Mucosa of descending colon (tissue), 3 donors: ENCODE measurements at regions not wholly inside any gene's neighbourhood (a gene's known extent, or its start where the extent isn't known, plus 50 kb on each side); places are given as distances from the start of the nearest gene placed in this dataset.

Experiments used
- ATAC-seq: fragments of 200-7000 bp; cut with Tn5 transposase; one replicate; pipeline ENCODE4 v1.9.1; 2020; ENCODE audit warnings: mild to moderate bottlenecking, moderate library complexity
- DNase-seq, 3 donors: peaks; one replicate each; pipeline ENCODE4 v3.0.0-alpha.2; 2020
- H3K36me3 ChIP-seq: fragments of 200-600 bp; one replicate; pipeline ENCODE4 v1.8.0; 2021; ENCODE audit warnings: low read depth, mild to moderate bottlenecking
- H3K4me1 ChIP-seq: fragments of 200-600 bp; one replicate; pipeline ENCODE4 v1.8.0; 2021; ENCODE audit warnings: low read depth, mild to moderate bottlenecking
- H3K4me3 ChIP-seq: fragments of 200-600 bp; one replicate; pipeline ENCODE4 v1.8.0; 2021; ENCODE audit warnings: mild to moderate bottlenecking
- H3K9me3 ChIP-seq: fragments of 200-600 bp; one replicate; pipeline ENCODE4 v1.8.0; 2021; ENCODE audit warnings: mild to moderate bottlenecking
- CTCF ChIP-seq: fragments of 200-600 bp; IDR thresholded peaks from one replicate; pipeline ENCODE4 v1.8.0; 2022; ENCODE audit warnings: antibody characterized with exemption, mild to moderate bottlenecking
- intact Hi-C, 2 donors: fragments of 100-400 bp; cut with DNase I in 1 of 2; cut with micrococcal nuclease in 1 of 2; formaldehyde crosslinking; loops; one replicate each; pipeline versions ENCODE4 v1.11.0 to v1.11.1; 2022; cut with DNase I, micrococcal nuclease
- donor health status: DM: no; HTN: no; CAD: no; lungs with moderate emphysema.
- donor health status: DM: no; HTN: no; CAD: no.
- donor health status: DM: no; HTN: yes; CAD: no.

- Histone ChIP-seq H3K4me3 (no peak overlapping the region), H3K36me3 (no peaks in the 10 kb centered on the region), H3K4me1 (no peaks in the 10 kb centered on the region), H3K9me3 (no peaks in the 10 kb centered on the region)
- TF ChIP-seq CTCF = no peak
- ATAC-seq (no peak), DNase-seq (no peak)
- intact Hi-C loops = no loop called here
Measured at GRCh38 chr15:88745065-88745464, 58.2 kb upstream of the ACAN start.

- intact Hi-C loops = no loop called here
- DNase-seq (no peak), ATAC-seq (no peak)
- H3K4me1 ChIP-seq = no peaks in the 10 kb centered on the region
- no peak for TF ChIP-seq CTCF
- H3K9me3 ChIP-seq = no peaks in the 10 kb centered on the region
- no peak overlapping the region for H3K4me3 ChIP-seq
- no peaks in the 10 kb centered on the region for H3K36me3 ChIP-seq
Measured at GRCh38 chr15:88745696-88746095, 57.5 kb upstream of the ACAN start.

DNA sequence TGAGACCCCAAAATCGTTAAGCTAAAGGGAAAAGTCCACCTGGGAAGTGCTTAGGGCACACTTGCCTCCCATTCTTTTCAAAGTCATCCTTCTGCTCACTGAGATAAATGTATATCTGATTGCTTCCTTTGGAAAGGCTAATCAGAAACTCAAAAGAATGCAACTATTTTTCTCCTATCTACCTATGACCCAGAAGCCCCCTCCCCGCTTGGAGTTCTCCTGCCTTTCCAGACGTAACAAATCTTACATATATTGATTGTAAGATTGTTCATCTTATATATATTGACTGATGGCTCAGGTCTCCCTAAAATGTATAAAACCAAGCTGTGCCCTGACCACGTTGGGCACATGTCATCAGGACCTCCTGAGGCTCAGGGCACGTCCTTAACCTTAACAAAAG, 56.8 kb upstream of the ACAN start:
- H3K9me3 ChIP-seq = no peaks in the 10 kb centered on the region
- intact Hi-C loops = no loop called here

GRCh38 chr15:88747111-88747510, 56.1 kb upstream of the ACAN start:
- no peak for DNase-seq
- Histone ChIP-seq H3K4me1 (no peaks in the 10 kb centered on the region), H3K9me3 (no peaks in the 10 kb centered on the region), H3K36me3 (no peaks in the 10 kb centered on the region), H3K4me3 (no peak overlapping the region)
- no peak for TF ChIP-seq CTCF
- no peak for ATAC-seq
- intact Hi-C loops = no loop called here

More for the DNA sequence above, 56.8 kb upstream of the ACAN start:
- no peak for TF ChIP-seq CTCF
- DNase-seq (no peak), ATAC-seq (no peak)
- Histone ChIP-seq H3K4me3 (no peak overlapping the region), H3K4me1 (no peaks in the 10 kb centered on the region), H3K36me3 (no peaks in the 10 kb centered on the region)

- intact Hi-C loops = no loop called here
- no peak for ATAC-seq
- no peaks in the 10 kb centered on the region for H3K36me3 ChIP-seq
- no peak for TF ChIP-seq CTCF
- no peaks in the 10 kb centered on the region for H3K9me3 ChIP-seq
- no peaks in the 10 kb centered on the region for H3K4me1 ChIP-seq
- no peak overlapping the region for H3K4me3 ChIP-seq
- DNase-seq = no peak
Measured at GRCh38 chr15:88747631-88748030, 55.6 kb upstream of the ACAN start.

DNA sequence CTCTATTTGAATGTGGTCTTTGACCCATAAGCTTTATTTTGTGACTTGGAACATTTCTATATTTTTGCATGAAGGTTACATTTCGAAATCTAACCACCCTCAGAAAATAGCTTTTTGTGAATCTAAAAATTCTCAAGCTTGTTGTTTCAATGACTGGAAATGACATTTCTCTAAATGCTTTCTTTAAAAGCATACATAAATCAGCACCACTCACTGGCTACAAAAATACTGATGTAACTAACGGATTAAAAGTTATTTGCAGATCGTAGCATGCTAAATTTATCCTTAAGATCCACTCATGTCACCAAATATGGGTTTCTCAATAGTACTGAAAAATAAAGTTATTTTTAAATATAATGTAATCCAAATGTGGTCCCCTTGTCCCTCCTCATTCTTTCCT, 55.2 kb upstream of the ACAN start:
- ATAC-seq = no peak
- Histone ChIP-seq H3K4me3 (no peak overlapping the region), H3K4me1 (no peaks in the 10 kb centered on the region), H3K36me3 (no peaks in the 10 kb centered on the region), H3K9me3 (no peaks in the 10 kb centered on the region)
- no peak for TF ChIP-seq CTCF
- intact Hi-C loops = no loop called here
- DNase-seq = no peak
